Fibroblast of lung (primary cell): ENCODE measurements at regions not wholly inside any gene's neighbourhood (a gene's known extent, or its start where the extent isn't known, plus 50 kb on each side); places are given as distances from the start of the nearest gene placed in this dataset.
"Not testable (repeated sequence)": the region's sequence is repeated elsewhere in the genome, so short reads cannot be mapped to it uniquely, and the experiment has no call there.

Experiments used
- DNase-seq, 2 donors: peaks; one replicate each; pipeline versions ENCODE4 v3.0.0 to v3.0.0-alpha.2; 2010; ENCODE audit warnings: low read depth in 2 of 2
- H2AFZ ChIP-seq: 2 replicates; pipeline ENCODE4 v1.5.1; 2012; ENCODE audit warnings: low read length, control low read depth, inconsistent platforms
- H3K27ac ChIP-seq: 2 replicates; pipeline ENCODE4 v1.5.1; 2011; ENCODE audit warnings: low read length, control low read depth; ENCODE audit not compliant: insufficient read depth
- H3K27me3 ChIP-seq: 2 replicates; pipeline ENCODE4 v1.5.1; 2011; ENCODE audit warnings: mild to moderate bottlenecking, low read length; ENCODE audit not compliant: control insufficient read depth, insufficient read depth
- H3K36me3 ChIP-seq: 2 replicates; pipeline ENCODE4 v1.5.1; 2011; ENCODE audit warnings: low read length; ENCODE audit not compliant: control insufficient read depth, insufficient read depth
- H3K4me1 ChIP-seq: 2 replicates; pipeline ENCODE4 v1.5.1; 2011; ENCODE audit warnings: low read length; ENCODE audit not compliant: control insufficient read depth, insufficient read depth; ENCODE audit errors: extremely low read depth
- H3K4me2 ChIP-seq: 2 replicates; pipeline ENCODE4 v1.5.1; 2011; ENCODE audit warnings: low read length, control low read depth; ENCODE audit not compliant: insufficient read depth; ENCODE audit errors: extremely low read depth
- H3K4me3 ChIP-seq, 4 experiments: fragments of 200-600 bp in 1 of 4; sonication (generic) in 1 of 4; replicated peaks in 1 of 4; 2 replicates each; pipeline ENCODE4 v1.5.1; 2011 to 2016; ENCODE audit warnings: low read length in 4 of 4, low read depth in 3 of 4, mild to moderate bottlenecking in 3 of 4, control low read depth in 2 of 4, inconsistent platforms in 1 of 4, mixed read lengths in 1 of 4; ENCODE audit not compliant: insufficient read depth in 1 of 4; ENCODE audit errors: control extremely low read depth in 1 of 4
- H3K79me2 ChIP-seq: 2 replicates; pipeline ENCODE4 v1.5.1; 2012; ENCODE audit warnings: mild to moderate bottlenecking, low read length, inconsistent platforms; ENCODE audit not compliant: control insufficient read depth, insufficient read depth
- H3K9ac ChIP-seq: 2 replicates; pipeline ENCODE4 v1.5.1; 2011; ENCODE audit warnings: mild to moderate bottlenecking, low read length, control low read depth; ENCODE audit not compliant: insufficient read depth
- H3K9me3 ChIP-seq: 2 replicates; pipeline ENCODE4 v1.5.1; 2012; ENCODE audit warnings: low read depth, low read length; ENCODE audit not compliant: control insufficient read depth, insufficient read depth
- H4K20me1 ChIP-seq: 2 replicates; pipeline ENCODE4 v1.5.1; 2011; ENCODE audit warnings: low read length; ENCODE audit not compliant: control insufficient read depth, insufficient read depth; ENCODE audit errors: extremely low read depth
- EZH2 ChIP-seq: IDR thresholded peaks from 2 replicates; pipeline ENCODE4 v1.5.1; 2012; ENCODE audit warnings: low read length, control low read depth, mild to moderate bottlenecking; ENCODE audit errors: missing control alignments
- TF ChIP-seq, protein P1 (sequence below), 2 donors: IDR thresholded peaks in 1 of 2; conservative IDR thresholded peaks in 1 of 2; 1 replicate in 1 of 2; 2 replicates in 1 of 2; pipeline ENCODE4 v1.5.1; 2011 to 2012; ENCODE audit warnings: low read length in 2 of 2, control low read depth in 1 of 2, inconsistent platforms in 1 of 2, low read depth in 1 of 2, mild to moderate bottlenecking in 1 of 2

DNA sequence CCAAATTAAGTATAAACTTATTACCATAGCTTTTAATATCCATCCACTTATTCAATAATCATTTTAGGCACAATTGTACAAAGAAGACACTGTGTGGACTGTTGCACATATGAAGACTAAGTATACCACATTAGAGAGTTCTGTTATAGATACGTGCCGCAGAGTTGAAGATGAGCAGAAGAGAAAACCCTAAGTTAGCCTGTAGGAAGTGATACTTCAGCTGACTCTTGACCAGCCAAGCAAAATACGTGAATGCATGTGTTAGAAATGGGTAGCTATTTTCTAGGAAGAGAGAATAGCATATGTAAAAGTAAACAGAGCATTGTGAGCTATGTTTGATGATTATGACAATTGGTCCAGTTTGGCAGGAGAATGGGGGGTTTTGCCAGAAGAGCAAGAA, 272.0 kb upstream of the ATP11B start:
- no peak overlapping the region for H3K4me3 ChIP-seq
- H4K20me1 ChIP-seq, result no peaks in the 10 kb centered on the region
- no peak overlapping the region for H3K4me2 ChIP-seq
- DNase-seq, result no peak
- H2AFZ ChIP-seq, result no peak overlapping the region
- no peak overlapping the region for H3K9ac ChIP-seq
- no peaks in the 10 kb centered on the region for H3K36me3 ChIP-seq
- H3K9me3 ChIP-seq, result no peaks in the 10 kb centered on the region
- H3K27me3 ChIP-seq, result no peaks in the 10 kb centered on the region
- no peaks in the 10 kb centered on the region for H3K79me2 ChIP-seq
- no peaks in the 10 kb centered on the region for H3K4me1 ChIP-seq
- no peak overlapping the region for H3K27ac ChIP-seq
- no peak for TF ChIP-seq EZH2
- TF ChIP-seq, protein P1, sequence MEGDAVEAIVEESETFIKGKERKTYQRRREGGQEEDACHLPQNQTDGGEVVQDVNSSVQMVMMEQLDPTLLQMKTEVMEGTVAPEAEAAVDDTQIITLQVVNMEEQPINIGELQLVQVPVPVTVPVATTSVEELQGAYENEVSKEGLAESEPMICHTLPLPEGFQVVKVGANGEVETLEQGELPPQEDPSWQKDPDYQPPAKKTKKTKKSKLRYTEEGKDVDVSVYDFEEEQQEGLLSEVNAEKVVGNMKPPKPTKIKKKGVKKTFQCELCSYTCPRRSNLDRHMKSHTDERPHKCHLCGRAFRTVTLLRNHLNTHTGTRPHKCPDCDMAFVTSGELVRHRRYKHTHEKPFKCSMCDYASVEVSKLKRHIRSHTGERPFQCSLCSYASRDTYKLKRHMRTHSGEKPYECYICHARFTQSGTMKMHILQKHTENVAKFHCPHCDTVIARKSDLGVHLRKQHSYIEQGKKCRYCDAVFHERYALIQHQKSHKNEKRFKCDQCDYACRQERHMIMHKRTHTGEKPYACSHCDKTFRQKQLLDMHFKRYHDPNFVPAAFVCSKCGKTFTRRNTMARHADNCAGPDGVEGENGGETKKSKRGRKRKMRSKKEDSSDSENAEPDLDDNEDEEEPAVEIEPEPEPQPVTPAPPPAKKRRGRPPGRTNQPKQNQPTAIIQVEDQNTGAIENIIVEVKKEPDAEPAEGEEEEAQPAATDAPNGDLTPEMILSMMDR (conservative IDR thresholded peaks at IDR 0.05 in 1 of 2, IDR thresholded peaks at IDR 0.05 in 1 of 2; ENCODE audit: low read depth in 1 of 2, low read length in 2 of 2), result no peak

DNA sequence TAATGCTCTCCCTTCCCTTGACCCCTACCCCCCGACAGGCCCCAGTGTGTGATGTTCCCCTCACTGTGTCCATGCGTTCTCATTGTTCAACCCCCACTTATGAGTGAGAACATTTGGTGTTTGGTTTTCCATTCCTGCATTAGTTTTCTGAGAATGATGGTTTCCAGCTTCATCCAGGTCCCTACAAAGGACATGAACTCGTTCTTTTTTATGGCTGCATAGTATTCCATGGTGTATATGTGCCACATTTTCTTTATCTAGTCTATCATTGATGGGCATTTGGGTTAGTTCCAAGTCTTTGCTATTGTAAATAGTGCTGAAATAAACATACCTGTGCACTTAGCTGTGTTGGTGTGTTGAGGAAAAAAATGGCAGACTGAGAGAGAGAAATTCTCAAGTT, 269.9 kb upstream of the ATP11B start:
- not testable (repeated sequence) for H3K4me1 ChIP-seq, H3K4me2 ChIP-seq, H3K27me3 ChIP-seq, H2AFZ ChIP-seq, H3K9me3 ChIP-seq, H3K79me2 ChIP-seq, DNase-seq, H3K9ac ChIP-seq, H3K36me3 ChIP-seq, H3K4me3 ChIP-seq, H3K27ac ChIP-seq, H4K20me1 ChIP-seq

DNA sequence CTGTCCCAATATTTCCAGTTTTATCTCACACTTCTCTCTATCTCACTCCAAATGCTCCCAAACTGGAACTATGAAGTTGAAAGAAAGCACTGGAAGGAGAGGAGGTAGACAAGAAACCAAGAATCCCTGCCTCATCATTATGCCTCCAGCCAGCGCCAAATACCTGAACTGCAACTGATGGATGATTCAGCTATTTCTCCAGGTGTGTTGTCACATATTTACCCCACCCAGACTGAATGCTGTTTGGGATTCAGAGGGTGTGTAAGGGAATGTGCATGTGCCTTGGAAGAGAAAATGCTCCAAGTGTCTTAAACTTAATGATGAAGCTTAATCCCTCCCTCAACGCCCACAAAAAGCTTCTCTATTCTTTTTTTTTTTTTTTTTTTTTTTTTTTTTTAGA, 269.5 kb upstream of the ATP11B start:
- Histone ChIP-seq H3K27me3 (no peaks in the 10 kb centered on the region), H3K4me1 (no peaks in the 10 kb centered on the region), H3K9me3 (no peaks in the 10 kb centered on the region), H3K4me2 (no peak overlapping the region), H3K36me3 (no peaks in the 10 kb centered on the region), H3K4me3 (no peak overlapping the region), H4K20me1 (no peaks in the 10 kb centered on the region), H3K9ac (no peak overlapping the region), H3K79me2 (no peaks in the 10 kb centered on the region), H2AFZ (no peak overlapping the region), H3K27ac (no peak overlapping the region)
- no peak for DNase-seq
- TF ChIP-seq EZH2, result no peak
- TF ChIP-seq, protein P1 (conservative IDR thresholded peaks at IDR 0.05 in 1 of 2, IDR thresholded peaks at IDR 0.05 in 1 of 2; ENCODE audit: low read depth in 1 of 2, low read length in 2 of 2), result no peak
